HG03280 (cell line): ENCODE measurements at regions not wholly inside any gene's neighbourhood (a gene's known extent, or its start where the extent isn't known, plus 50 kb on each side); places are given as distances from the start of the nearest gene placed in this dataset.

Experiments
- ATAC-seq: cut with Tn5 transposase; IDR thresholded peaks from one replicate; pipeline ENCODE4 v1.9.1; 2021; ENCODE audit warnings: mild to moderate bottlenecking, moderate library complexity; ENCODE audit not compliant: unreplicated experiment

- no peak for ATAC-seq
These were observed 1039.5 kb upstream of the SORCS1 start for GRCh38 chr10:108203905-108204527.

GRCh38 chr10:108187408-108188012 is 1023.0 kb upstream of the SORCS1 start:
- ATAC-seq: no peak

GRCh38 chr10:108184114-108184513 is 1019.6 kb upstream of the SORCS1 start:
- ATAC-seq: no peak

GRCh38 chr10:108180878-108181277 is 1016.4 kb upstream of the SORCS1 start:
- ATAC-seq: no peak

GRCh38 chr10:108169846-108170245 is 1005.3 kb upstream of the SORCS1 start:
- ATAC-seq: no peak

GRCh38 chr10:108167766-108168165 is 1003.3 kb upstream of the SORCS1 start:
- no peak for ATAC-seq

GRCh38 chr10:108166401-108166800 is 1001.9 kb upstream of the SORCS1 start:
- no peak for ATAC-seq

GRCh38 chr10:108147346-108147745 is 982.8 kb upstream of the SORCS1 start:
- ATAC-seq: no peak

- no peak for ATAC-seq
These were observed 976.6 kb upstream of the SORCS1 start for GRCh38 chr10:108141064-108141463.

GRCh38 chr10:108132303-108132702 is 967.8 kb upstream of the SORCS1 start:
- no peak for ATAC-seq

- no peak for ATAC-seq
These were observed 966.1 kb upstream of the SORCS1 start for GRCh38 chr10:108130575-108130974.

- ATAC-seq: no peak
These were observed 947.7 kb upstream of the SORCS1 start for GRCh38 chr10:108112218-108112617.

GRCh38 chr10:108104551-108105156 is 940.1 kb upstream of the SORCS1 start:
- no peak for ATAC-seq

GRCh38 chr10:108097258-108097657 is 932.8 kb upstream of the SORCS1 start:
- ATAC-seq: no peak

- no peak for ATAC-seq
These were observed 931.7 kb upstream of the SORCS1 start for GRCh38 chr10:108095932-108096925.

GRCh38 chr10:108090476-108091215 is 926.1 kb upstream of the SORCS1 start:
- no peak for ATAC-seq

- ATAC-seq: no peak
These were observed 922.0 kb upstream of the SORCS1 start for GRCh38 chr10:108086502-108086901.

GRCh38 chr10:108082596-108082995 is 918.1 kb upstream of the SORCS1 start:
- ATAC-seq: no peak

- no peak for ATAC-seq
These were observed 913.8 kb upstream of the SORCS1 start for GRCh38 chr10:108078263-108078662.

GRCh38 chr10:108072466-108072865 is 908.0 kb upstream of the SORCS1 start:
- no peak for ATAC-seq

- ATAC-seq: no peak
These were observed 906.3 kb upstream of the SORCS1 start for GRCh38 chr10:108070789-108071188.
